ENCODE measurements at regions not wholly inside any gene's neighbourhood (a gene's known extent, or its start where the extent isn't known, plus 50 kb on each side); places are given as distances from the start of the nearest gene placed in this dataset.
"Not testable (repeated sequence)": the region's sequence is repeated elsewhere in the genome, so short reads cannot be mapped to it uniquely, and the experiment has no call there.

GRCh38 chr2:12881952-12882351, 165.2 kb downstream of the TRIB2 start:
- DNase-seq, result no peak

- no peak for DNase-seq
Measured at GRCh38 chr2:12882393-12882792, 165.7 kb downstream of the TRIB2 start.

GRCh38 chr2:12883906-12884305, 167.2 kb downstream of the TRIB2 start:
- DNase-seq, result no peak

GRCh38 chr2:12884713-12885282, 168.1 kb downstream of the TRIB2 start:
- DNase-seq, result no peak

GRCh38 chr2:12890066-12890465, 173.3 kb downstream of the TRIB2 start:
- DNase-seq, result no peak

GRCh38 chr2:12890481-12890991, 173.8 kb downstream of the TRIB2 start:
- no peak for DNase-seq

- no peak for DNase-seq
Measured at GRCh38 chr2:12895017-12895416, 178.3 kb downstream of the TRIB2 start.

GRCh38 chr2:12896318-12896982, 179.7 kb downstream of the TRIB2 start:
- no peak for DNase-seq

GRCh38 chr2:12897181-12897580, 180.4 kb downstream of the TRIB2 start:
- DNase-seq, result no peak

- no peak for DNase-seq
Measured at GRCh38 chr2:12903272-12903671, 186.5 kb downstream of the TRIB2 start.

GRCh38 chr2:12910431-12910830, 193.7 kb downstream of the TRIB2 start:
- DNase-seq, result no peak

- DNase-seq, result no peak
Measured at GRCh38 chr2:12915787-12916186, 199.1 kb downstream of the TRIB2 start.

- DNase-seq, result no peak
Measured at GRCh38 chr2:12918138-12918834, 201.6 kb downstream of the TRIB2 start.

GRCh38 chr2:12918835-12919445, 202.2 kb downstream of the TRIB2 start:
- DNase-seq, result no peak

- no peak for DNase-seq
Measured at GRCh38 chr2:12921321-12921720, 204.6 kb downstream of the TRIB2 start.

GRCh38 chr2:12923907-12924610, 207.3 kb downstream of the TRIB2 start:
- DNase-seq, result no peak

GRCh38 chr2:12926641-12927040, 209.9 kb downstream of the TRIB2 start:
- not testable (repeated sequence) for DNase-seq

GRCh38 chr2:12928197-12928774, 211.6 kb downstream of the TRIB2 start:
- DNase-seq, result no peak

GRCh38 chr2:12928775-12929401, 212.2 kb downstream of the TRIB2 start:
- DNase-seq, result no peak

- DNase-seq, result no peak
Measured at GRCh38 chr2:12929758-12930157, 213.0 kb downstream of the TRIB2 start.

- DNase-seq, result no peak
Measured at GRCh38 chr2:12930391-12930790, 213.7 kb downstream of the TRIB2 start.

GRCh38 chr2:12931186-12931844, 214.6 kb downstream of the TRIB2 start:
- DNase-seq, result no peak

All from NCI-H1092 (cell line).